ENCODE measurements at regions not wholly inside any gene's neighbourhood (a gene's known extent, or its start where the extent isn't known, plus 50 kb on each side); places are given as distances from the start of the nearest gene placed in this dataset.

DNA sequence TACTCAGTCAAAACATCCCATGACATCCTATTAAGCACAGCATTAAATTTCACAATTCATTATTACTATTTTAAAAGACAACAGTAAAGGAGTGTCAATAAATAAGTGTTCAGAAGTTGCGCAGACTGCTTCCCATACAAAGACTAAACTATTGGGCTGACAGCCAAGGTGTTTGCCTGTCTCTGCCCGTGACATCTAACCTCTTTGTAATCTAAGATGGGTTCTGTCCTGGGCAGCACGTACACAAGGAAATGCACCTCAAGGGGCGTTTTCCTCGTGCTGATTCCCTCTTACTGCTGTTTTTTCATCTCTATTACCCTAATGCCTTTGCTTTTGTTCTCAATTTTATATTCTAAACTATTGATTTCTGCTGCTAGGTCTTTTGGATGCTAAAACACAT, 216.3 kb downstream of the NHLRC3 start:
- TF ChIP-seq SPI1 (IDR thresholded peaks at IDR 0.05; ENCODE audit: borderline replicate concordance, low read depth) (no peak), GABPA (IDR thresholded peaks at IDR 0.05; ENCODE audit: low read depth) (no peak), POLR2AphosphoS5 (IDR thresholded peaks at IDR 0.05; ENCODE audit: low read depth) (no peak)
- TF ChIP-seq, protein P1, sequence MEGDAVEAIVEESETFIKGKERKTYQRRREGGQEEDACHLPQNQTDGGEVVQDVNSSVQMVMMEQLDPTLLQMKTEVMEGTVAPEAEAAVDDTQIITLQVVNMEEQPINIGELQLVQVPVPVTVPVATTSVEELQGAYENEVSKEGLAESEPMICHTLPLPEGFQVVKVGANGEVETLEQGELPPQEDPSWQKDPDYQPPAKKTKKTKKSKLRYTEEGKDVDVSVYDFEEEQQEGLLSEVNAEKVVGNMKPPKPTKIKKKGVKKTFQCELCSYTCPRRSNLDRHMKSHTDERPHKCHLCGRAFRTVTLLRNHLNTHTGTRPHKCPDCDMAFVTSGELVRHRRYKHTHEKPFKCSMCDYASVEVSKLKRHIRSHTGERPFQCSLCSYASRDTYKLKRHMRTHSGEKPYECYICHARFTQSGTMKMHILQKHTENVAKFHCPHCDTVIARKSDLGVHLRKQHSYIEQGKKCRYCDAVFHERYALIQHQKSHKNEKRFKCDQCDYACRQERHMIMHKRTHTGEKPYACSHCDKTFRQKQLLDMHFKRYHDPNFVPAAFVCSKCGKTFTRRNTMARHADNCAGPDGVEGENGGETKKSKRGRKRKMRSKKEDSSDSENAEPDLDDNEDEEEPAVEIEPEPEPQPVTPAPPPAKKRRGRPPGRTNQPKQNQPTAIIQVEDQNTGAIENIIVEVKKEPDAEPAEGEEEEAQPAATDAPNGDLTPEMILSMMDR (IDR thresholded peaks at IDR 0.05; ENCODE audit: insufficient read depth, low read length) = no peak
- TF ChIP-seq, protein P2, sequence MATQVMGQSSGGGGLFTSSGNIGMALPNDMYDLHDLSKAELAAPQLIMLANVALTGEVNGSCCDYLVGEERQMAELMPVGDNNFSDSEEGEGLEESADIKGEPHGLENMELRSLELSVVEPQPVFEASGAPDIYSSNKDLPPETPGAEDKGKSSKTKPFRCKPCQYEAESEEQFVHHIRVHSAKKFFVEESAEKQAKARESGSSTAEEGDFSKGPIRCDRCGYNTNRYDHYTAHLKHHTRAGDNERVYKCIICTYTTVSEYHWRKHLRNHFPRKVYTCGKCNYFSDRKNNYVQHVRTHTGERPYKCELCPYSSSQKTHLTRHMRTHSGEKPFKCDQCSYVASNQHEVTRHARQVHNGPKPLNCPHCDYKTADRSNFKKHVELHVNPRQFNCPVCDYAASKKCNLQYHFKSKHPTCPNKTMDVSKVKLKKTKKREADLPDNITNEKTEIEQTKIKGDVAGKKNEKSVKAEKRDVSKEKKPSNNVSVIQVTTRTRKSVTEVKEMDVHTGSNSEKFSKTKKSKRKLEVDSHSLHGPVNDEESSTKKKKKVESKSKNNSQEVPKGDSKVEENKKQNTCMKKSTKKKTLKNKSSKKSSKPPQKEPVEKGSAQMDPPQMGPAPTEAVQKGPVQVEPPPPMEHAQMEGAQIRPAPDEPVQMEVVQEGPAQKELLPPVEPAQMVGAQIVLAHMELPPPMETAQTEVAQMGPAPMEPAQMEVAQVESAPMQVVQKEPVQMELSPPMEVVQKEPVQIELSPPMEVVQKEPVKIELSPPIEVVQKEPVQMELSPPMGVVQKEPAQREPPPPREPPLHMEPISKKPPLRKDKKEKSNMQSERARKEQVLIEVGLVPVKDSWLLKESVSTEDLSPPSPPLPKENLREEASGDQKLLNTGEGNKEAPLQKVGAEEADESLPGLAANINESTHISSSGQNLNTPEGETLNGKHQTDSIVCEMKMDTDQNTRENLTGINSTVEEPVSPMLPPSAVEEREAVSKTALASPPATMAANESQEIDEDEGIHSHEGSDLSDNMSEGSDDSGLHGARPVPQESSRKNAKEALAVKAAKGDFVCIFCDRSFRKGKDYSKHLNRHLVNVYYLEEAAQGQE (IDR thresholded peaks at IDR 0.05; ENCODE audit: insufficient replicate concordance, low read depth) = no peak
- no peak overlapping the region for H3K27ac ChIP-seq (replicated peaks)
- no peak overlapping the region for H3K4me3 ChIP-seq (replicated peaks; ENCODE audit: insufficient read depth, low read length)
- no peak for DNase-seq (ENCODE audit: low read depth in 1 of 2, low spot score in 1 of 2)
- H3K27me3 ChIP-seq (ENCODE audit: insufficient read depth, poor library complexity, severe bottlenecking) = peaks cover 3% of the 10 kb centered on the region

DNA sequence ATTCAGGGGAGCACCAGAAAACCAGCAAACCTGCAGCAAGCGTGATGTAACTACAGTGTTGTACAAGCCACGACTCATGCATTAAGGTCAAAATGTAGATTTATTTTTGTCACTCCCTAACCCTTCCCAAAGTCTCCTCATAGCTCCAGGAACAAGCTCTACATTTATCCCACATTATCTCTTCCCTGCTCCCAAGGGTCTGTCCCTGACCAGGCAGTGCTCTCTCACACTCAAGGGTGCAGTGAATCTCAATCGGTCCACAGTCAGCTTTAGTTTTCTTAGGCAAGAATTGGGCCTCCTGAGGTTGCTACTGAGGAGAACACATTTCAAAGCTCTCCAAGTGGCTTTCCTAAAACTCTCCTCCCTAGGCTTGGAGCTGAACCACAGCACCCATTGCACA, 219.4 kb downstream of the NHLRC3 start:
- no peak for DNase-seq (ENCODE audit: low read depth in 1 of 2, low spot score in 1 of 2)
- TF ChIP-seq, protein P2 (IDR thresholded peaks at IDR 0.05; ENCODE audit: insufficient replicate concordance, low read depth) = no peak
- TF ChIP-seq, protein P1 (IDR thresholded peaks at IDR 0.05; ENCODE audit: insufficient read depth, low read length) = no peak
- TF ChIP-seq POLR2AphosphoS5 (IDR thresholded peaks at IDR 0.05; ENCODE audit: low read depth) = no peak
- TF ChIP-seq GABPA (IDR thresholded peaks at IDR 0.05; ENCODE audit: low read depth) = no peak
- no peak for TF ChIP-seq SPI1 (IDR thresholded peaks at IDR 0.05; ENCODE audit: borderline replicate concordance, low read depth)
- Histone ChIP-seq H3K27ac (replicated peaks) (no peak overlapping the region), H3K27me3 (ENCODE audit: insufficient read depth, poor library complexity, severe bottlenecking) (peaks cover under 1% of the 10 kb centered on the region), H3K4me3 (replicated peaks; ENCODE audit: insufficient read depth, low read length) (no peak overlapping the region)

DNA sequence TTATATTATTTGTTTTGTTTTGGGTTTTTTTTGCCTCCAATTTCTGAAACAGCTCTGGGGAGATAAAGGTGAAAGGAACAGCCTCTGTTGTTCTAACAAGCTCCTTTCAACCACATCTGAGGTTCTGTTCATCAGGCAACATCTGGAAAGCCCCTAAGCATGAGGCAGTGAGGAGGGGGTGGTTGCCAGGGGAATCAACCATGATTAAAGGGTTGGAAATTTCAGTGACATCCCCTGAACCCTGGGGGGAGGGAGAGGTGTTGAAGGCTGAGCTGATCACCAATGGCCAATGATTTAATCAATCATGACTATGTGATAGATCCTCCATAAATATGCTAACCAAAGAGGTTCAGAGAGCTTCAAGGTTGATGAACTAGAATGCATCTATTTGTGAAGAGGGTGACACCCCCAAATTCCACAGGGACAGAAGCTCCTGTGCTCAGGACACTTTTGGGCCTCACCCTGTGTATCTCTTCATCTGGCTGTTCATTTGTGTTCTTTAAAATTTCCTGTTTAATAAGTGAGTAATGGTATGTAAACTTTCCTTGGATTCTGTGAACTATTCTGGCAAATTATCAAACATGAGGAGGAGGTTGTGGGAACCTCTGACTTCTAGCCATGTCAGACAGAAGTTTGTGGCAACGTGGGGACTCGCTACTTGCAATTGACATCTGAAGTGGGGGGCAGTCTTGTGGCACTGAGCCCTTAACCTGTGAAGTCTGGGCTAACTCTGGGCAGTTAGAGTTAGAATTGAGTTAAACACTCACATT, 221.3 kb downstream of the NHLRC3 start:
- TF ChIP-seq POLR2AphosphoS5 (IDR thresholded peaks at IDR 0.05; ENCODE audit: low read depth) (no peak), SPI1 (IDR thresholded peaks at IDR 0.05; ENCODE audit: borderline replicate concordance, low read depth) (no peak), GABPA (IDR thresholded peaks at IDR 0.05; ENCODE audit: low read depth) (no peak)
- TF ChIP-seq, protein P2 (IDR thresholded peaks at IDR 0.05; ENCODE audit: insufficient replicate concordance, low read depth) = no peak
- TF ChIP-seq, protein P1 (IDR thresholded peaks at IDR 0.05; ENCODE audit: insufficient read depth, low read length) = no peak
- Histone ChIP-seq H3K27me3 (ENCODE audit: insufficient read depth, poor library complexity, severe bottlenecking) (no peaks in the 10 kb centered on the region), H3K4me3 (replicated peaks; ENCODE audit: insufficient read depth, low read length) (no peak overlapping the region), H3K27ac (replicated peaks) (no peak overlapping the region)
- DNase-seq (ENCODE audit: low read depth in 1 of 2, low spot score in 1 of 2) = no peak
